Testis (tissue), 2 donors: ENCODE measurements at regions not wholly inside any gene's neighbourhood (a gene's known extent, or its start where the extent isn't known, plus 50 kb on each side); places are given as distances from the start of the nearest gene placed in this dataset.

Source experiments
- DNase-seq: peaks from one replicate; pipeline ENCODE4 v3.0.0-alpha.2; 2019
- H3K27ac ChIP-seq, 2 donors: fragments of 200-600 bp; sonication (generic); one replicate each; pipeline ENCODE4 v1.5.1; 2019
- H3K27me3 ChIP-seq: fragments of 200-600 bp; sonication (generic); one replicate; pipeline ENCODE4 v1.5.1; 2019
- H3K36me3 ChIP-seq: fragments of 200-600 bp; sonication (generic); one replicate; pipeline ENCODE4 v1.5.1; 2017; ENCODE audit warnings: low read depth; ENCODE audit errors: missing control alignments
- H3K4me1 ChIP-seq: fragments of 200-600 bp; sonication (generic); one replicate; pipeline ENCODE4 v1.5.1; 2019
- H3K4me3 ChIP-seq, 2 donors: fragments of 200-600 bp; sonication (generic); one replicate each; pipeline ENCODE4 v1.5.1; 2017 to 2019
- H3K9me3 ChIP-seq: fragments of 200-600 bp; sonication (generic); one replicate; pipeline ENCODE4 v1.5.1; 2017
- POLR2A ChIP-seq: fragments of 450-650 bp; IDR thresholded peaks from one replicate; pipeline ENCODE4 v1.6.1; 2017; ENCODE audit warnings: antibody characterized with exemption, mild to moderate bottlenecking, moderate library complexity
- WGBS, 2 donors: methylation state at CpG; one replicate each; pipeline ENCODE4 v1.1.5; 2018; 5-methylcytosine and 5-hydroxymethylcytosine counted together
- intact Hi-C: fragments of 100-400 bp; cut with DNase I; formaldehyde crosslinking; loops from one replicate; pipeline ENCODE4 v1.15.1; 2023; ENCODE audit warnings: low total_unique reads
- TF ChIP-seq, protein P1 (sequence below), 3 experiments: fragments of 450-650 bp in 2 of 3; fragments of 200-600 bp in 1 of 3; sonication (generic) in 1 of 3; IDR thresholded peaks; one replicate each; pipeline ENCODE4 v1.5.1; 2016 to 2019; ENCODE audit warnings: antibody characterized with exemption in 3 of 3, mild to moderate bottlenecking in 2 of 3, moderate library complexity in 1 of 3

DNA sequence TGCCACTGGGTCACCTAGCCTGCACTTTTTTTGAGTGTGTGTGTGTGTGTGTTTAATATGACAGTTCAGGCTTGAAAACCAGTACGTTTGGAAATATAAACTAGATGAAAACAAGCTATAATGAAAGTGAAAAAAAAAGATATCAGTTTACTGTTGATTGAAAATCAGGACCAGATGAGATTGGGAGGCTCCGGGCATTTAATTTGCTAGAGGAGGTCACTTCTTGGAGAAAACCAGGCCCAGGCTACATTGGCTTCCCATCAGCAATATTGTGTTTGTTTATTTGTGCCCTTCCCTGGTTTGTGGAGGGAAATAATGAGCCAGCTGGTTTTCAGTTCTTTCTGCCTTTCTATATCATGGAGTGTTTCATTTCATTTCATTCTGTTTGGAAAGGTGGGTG is 246.6 kb upstream of the JAG1 start:
- H3K27ac ChIP-seq = no peak overlapping the region
- no peak overlapping the region for H3K4me3 ChIP-seq
- 72 to 84% methylated on average over 2 of the region's 2 CpGs for WGBS, 2 donors
- H3K27me3 ChIP-seq = no peaks in the 10 kb centered on the region
- H3K4me1 ChIP-seq = no peaks in the 10 kb centered on the region
- no peak for DNase-seq
- intact Hi-C loops = no loop called here
- H3K9me3 ChIP-seq = no peaks in the 10 kb centered on the region
- TF ChIP-seq, protein P1, sequence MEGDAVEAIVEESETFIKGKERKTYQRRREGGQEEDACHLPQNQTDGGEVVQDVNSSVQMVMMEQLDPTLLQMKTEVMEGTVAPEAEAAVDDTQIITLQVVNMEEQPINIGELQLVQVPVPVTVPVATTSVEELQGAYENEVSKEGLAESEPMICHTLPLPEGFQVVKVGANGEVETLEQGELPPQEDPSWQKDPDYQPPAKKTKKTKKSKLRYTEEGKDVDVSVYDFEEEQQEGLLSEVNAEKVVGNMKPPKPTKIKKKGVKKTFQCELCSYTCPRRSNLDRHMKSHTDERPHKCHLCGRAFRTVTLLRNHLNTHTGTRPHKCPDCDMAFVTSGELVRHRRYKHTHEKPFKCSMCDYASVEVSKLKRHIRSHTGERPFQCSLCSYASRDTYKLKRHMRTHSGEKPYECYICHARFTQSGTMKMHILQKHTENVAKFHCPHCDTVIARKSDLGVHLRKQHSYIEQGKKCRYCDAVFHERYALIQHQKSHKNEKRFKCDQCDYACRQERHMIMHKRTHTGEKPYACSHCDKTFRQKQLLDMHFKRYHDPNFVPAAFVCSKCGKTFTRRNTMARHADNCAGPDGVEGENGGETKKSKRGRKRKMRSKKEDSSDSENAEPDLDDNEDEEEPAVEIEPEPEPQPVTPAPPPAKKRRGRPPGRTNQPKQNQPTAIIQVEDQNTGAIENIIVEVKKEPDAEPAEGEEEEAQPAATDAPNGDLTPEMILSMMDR (IDR thresholded peaks at IDR 0.05) = no peak
- TF ChIP-seq POLR2A = no peak
- H3K36me3 ChIP-seq = no peaks in the 10 kb centered on the region

DNA sequence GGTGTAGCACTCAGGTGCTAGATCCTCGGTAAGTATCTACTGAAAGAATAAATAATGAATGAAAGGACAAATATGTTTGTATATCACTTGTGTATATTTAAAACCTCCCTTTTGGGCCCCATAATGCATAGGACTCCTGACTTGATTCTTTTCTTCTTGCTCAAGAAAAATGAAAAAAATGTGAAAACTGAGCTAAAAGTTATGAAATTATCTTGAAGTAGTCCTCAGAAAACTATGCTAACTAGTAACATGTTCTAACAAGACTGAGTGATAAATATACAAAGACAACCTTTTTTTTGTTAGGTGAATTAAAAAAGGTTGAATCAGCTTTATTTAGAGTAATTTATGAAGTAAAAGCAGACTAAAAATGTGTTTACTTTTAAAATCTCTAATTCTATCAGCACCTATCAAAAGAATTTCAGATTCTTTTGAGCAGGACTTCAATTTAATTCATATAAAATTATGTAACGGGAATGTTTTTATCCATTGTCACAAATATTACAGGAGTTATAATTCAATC is 247.8 kb upstream of the JAG1 start:
- no peak for DNase-seq
- no peak overlapping the region for H3K27ac ChIP-seq
- no peaks in the 10 kb centered on the region for H3K4me1 ChIP-seq
- no peak overlapping the region for H3K4me3 ChIP-seq
- intact Hi-C loops = no loop called here
- 86 to 91% methylated on average over 2 of the region's 2 CpGs for WGBS, 2 donors
- no peak for TF ChIP-seq POLR2A
- TF ChIP-seq, protein P1 (IDR thresholded peaks at IDR 0.05) = no peak
- no peaks in the 10 kb centered on the region for H3K9me3 ChIP-seq
- no peaks in the 10 kb centered on the region for H3K27me3 ChIP-seq
- H3K36me3 ChIP-seq = no peaks in the 10 kb centered on the region

DNA sequence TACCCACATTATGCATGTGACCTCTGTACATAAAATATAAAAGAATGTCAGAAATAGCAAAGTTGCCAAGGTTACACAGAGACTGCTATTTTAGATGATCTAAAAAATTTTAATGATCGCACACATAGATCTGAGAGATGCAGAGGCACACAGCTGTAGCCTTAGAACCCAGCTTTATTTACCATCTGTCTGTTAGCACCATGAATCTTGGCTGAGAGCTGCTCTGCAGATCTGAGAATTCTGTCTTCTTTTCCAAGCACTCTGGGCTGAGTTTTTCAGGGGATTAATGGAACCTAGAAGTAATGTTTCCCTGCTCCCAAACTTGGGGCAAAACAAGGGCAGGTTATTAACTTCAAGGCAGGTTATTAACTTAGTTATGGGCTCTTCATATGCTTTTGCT is 248.7 kb upstream of the JAG1 start:
- no peak for TF ChIP-seq POLR2A
- TF ChIP-seq, protein P1 (IDR thresholded peaks at IDR 0.05) = no peak
- no peak overlapping the region for H3K27ac ChIP-seq
- no peak for DNase-seq
- no peaks in the 10 kb centered on the region for H3K36me3 ChIP-seq
- no peaks in the 10 kb centered on the region for H3K27me3 ChIP-seq
- H3K4me1 ChIP-seq = peaks cover 5% of the 10 kb centered on the region
- intact Hi-C loops = no loop called here
- no peak overlapping the region for H3K4me3 ChIP-seq
- H3K9me3 ChIP-seq = no peaks in the 10 kb centered on the region
- 50 to 84% methylated on average over 1 of the region's 1 CpG for WGBS, 2 donors

DNA sequence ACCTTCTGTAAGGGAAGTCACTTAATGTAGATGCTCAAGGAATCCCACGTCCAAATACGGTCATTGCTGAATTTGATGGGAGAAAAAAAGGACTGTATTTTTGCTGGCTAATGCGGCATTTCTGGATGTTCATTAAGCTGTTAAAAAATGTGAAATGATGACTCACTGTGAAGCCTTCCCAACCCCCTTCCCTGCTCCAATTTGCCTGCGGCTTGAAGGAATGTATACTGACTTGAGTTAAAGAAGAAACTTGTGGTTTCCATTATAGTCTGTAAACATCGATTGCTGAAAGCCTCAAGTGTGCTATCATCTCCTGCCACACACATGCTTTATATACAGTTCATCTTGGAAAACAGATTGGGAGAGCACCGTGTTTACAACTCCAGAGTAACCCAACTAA is 249.1 kb upstream of the JAG1 start:
- Histone ChIP-seq H3K9me3 (no peaks in the 10 kb centered on the region), H3K4me3 (no peak overlapping the region), H3K4me1 (peaks cover 9% of the 10 kb centered on the region), H3K27me3 (no peaks in the 10 kb centered on the region), H3K36me3 (no peaks in the 10 kb centered on the region), H3K27ac (no peak overlapping the region)
- no peak for DNase-seq
- WGBS, 2 donors = 72 to 73% methylated on average over 6 of the region's 6 CpGs
- TF ChIP-seq POLR2A = no peak
- intact Hi-C loops = no loop called here

DNA sequence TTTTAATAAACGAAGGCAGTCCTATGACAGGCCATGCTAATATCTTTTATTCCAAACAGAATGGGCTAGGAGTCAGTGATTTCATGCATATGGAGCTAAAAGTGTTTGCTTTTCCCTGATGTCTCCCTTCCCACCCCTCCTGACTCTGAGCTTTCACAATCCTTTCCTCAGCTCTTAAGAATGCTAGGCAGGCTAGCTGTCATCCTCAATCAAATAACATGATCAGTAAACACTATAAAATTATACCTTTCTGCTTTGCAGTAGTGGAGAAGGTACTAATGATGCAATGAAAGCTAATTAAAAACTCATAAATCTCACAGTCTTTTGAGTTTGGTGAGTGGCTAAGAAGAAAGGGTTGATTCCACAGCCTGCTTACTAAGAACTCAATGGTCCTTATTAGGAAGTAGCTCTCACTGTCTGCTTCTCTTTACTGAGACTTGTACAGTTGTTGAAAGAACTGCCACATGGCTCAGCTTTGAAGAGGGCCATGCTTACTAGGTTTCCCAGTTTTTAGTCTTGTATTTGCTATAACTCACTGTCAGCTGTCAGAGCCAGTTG is 250.9 kb upstream of the JAG1 start:
- no peak overlapping the region for H3K4me3 ChIP-seq
- no peak overlapping the region for H3K27ac ChIP-seq
- intact Hi-C loops = no loop called here
- H3K27me3 ChIP-seq = no peaks in the 10 kb centered on the region
- TF ChIP-seq, protein P1 (IDR thresholded peaks at IDR 0.05) = no peak
- no peak for TF ChIP-seq POLR2A
- peaks cover 17% of the 10 kb centered on the region for H3K4me1 ChIP-seq
- WGBS, 2 donors = 81 to 89% methylated on average over 1 of the region's 1 CpG
- H3K36me3 ChIP-seq = no peaks in the 10 kb centered on the region
- DNase-seq = no peak
- H3K9me3 ChIP-seq = no peaks in the 10 kb centered on the region
